K562 (cell line): ENCODE measurements at regions not wholly inside any gene's neighbourhood (a gene's known extent, or its start where the extent isn't known, plus 50 kb on each side); places are given as distances from the start of the nearest gene placed in this dataset.

Source experiments
- ATAC-seq: fragments of 200-7000 bp; cut with Tn5 transposase; 3 replicates; pipeline ENCODE4 v1.9.1; 2020; ENCODE audit warnings: moderate library complexity
- BruUV-seq: library from RNA; stranded (reverse); fragments of 400-500 nt; replicated peaks from 2 replicates; lab custom pipeline; 2021; lab: Mats Ljungman, UMichigan
- CTCF ChIA-PET: fragments of 300-600 bp; formaldehyde crosslinking; extraction: SDS; loops from one replicate; lab custom pipeline; 2021; ENCODE audit warnings: low intra/inter-chr PET ratio; lab: Yijun Ruan, JAX
- POLR2A ChIA-PET: fragments of 300-600, 350-650 bp; sonication (Branson Sonifier 250); formaldehyde crosslinking; extraction: SDS; loops from one replicate; lab custom pipeline; 2021; ENCODE audit warnings: antibody characterized with exemption, inconsistent platforms; lab: Yijun Ruan, JAX
- DNase-seq, 4 experiments: peaks; one replicate each; pipeline versions ENCODE4 v3.0.0 to v3.0.0-alpha.2; 2011 to 2018; ENCODE audit warnings: low spot score in 3 of 4, mixed read lengths in 3 of 4; ENCODE audit errors: extremely low read depth in 1 of 4
- FAIRE-seq: peaks from 2 replicates; lab custom pipeline; 2011; peaks lifted over from hg19 to GRCh38; lab: Jason Lieb, UNC
- H2AFZ ChIP-seq: 2 replicates; pipeline ENCODE4 v1.6.0; 2011; ENCODE audit warnings: low read depth, low read length, control low read depth, inconsistent platforms
- H3K27ac ChIP-seq: fragments of 200-600 bp; 3 replicates; pipeline ENCODE4 v1.8.0; 2011; ENCODE audit warnings: low read depth, mild to moderate bottlenecking, control low read depth, inconsistent platforms, low read length, moderate library complexity, mixed read lengths; ENCODE audit errors: extremely low read depth
- H3K27me3 ChIP-seq, 2 experiments: fragments of 300-600 bp in 1 of 2; 2 replicates in 1 of 2; 3 replicates in 1 of 2; pipeline versions ENCODE4 v1.6.0 to v1.8.0; 2011; ENCODE audit warnings: inconsistent platforms in 2 of 2, low read length in 2 of 2, mild to moderate bottlenecking in 1 of 2, mixed read lengths in 1 of 2, moderate library complexity in 1 of 2; ENCODE audit not compliant: control insufficient read depth in 2 of 2, insufficient read depth in 2 of 2
- H3K36me3 ChIP-seq: fragments of 300-600 bp; 3 replicates; pipeline ENCODE4 v1.8.0; 2011; ENCODE audit warnings: mild to moderate bottlenecking, low read length, inconsistent platforms; ENCODE audit not compliant: control insufficient read depth, insufficient read depth
- H3K4me1 ChIP-seq, 2 experiments: fragments of 200-600 bp in 1 of 2; replicated peaks in 1 of 2; 2 replicates in 1 of 2; 3 replicates in 1 of 2; pipeline versions ENCODE4 v1.5.1 to v1.8.0; 2011; ENCODE audit warnings: inconsistent platforms in 2 of 2, low read length in 2 of 2, mild to moderate bottlenecking in 1 of 2, mixed read lengths in 1 of 2, moderate library complexity in 1 of 2; ENCODE audit not compliant: control insufficient read depth in 2 of 2, insufficient read depth in 2 of 2
- H3K4me2 ChIP-seq: 2 replicates; pipeline ENCODE4 v1.6.1; 2011; ENCODE audit warnings: low read length, control low read depth, inconsistent platforms, mixed read lengths; ENCODE audit not compliant: insufficient read depth
- H3K4me3 ChIP-seq: fragments of 200-600 bp; sonication (generic), shearing (Covaris generic); 2 replicates; pipeline ENCODE4 v1.5.1; 2016; ENCODE audit warnings: control low read depth, inconsistent platforms
- H3K79me2 ChIP-seq: fragments of 200-600 bp; 3 replicates; pipeline ENCODE4 v1.8.0; 2011; ENCODE audit warnings: low read length, inconsistent platforms; ENCODE audit not compliant: control insufficient read depth, insufficient read depth
- H3K9ac ChIP-seq, 2 experiments: 2 replicates each; pipeline versions ENCODE4 v1.6.0 to v1.6.1; 2011; ENCODE audit warnings: low read depth in 2 of 2, low read length in 2 of 2, control low read depth in 1 of 2, inconsistent platforms in 1 of 2, mild to moderate bottlenecking in 1 of 2, mixed read lengths in 1 of 2; ENCODE audit not compliant: insufficient read depth in 1 of 2
- H3K9me1 ChIP-seq: one replicate; pipeline ENCODE4 v1.6.0; 2011; ENCODE audit warnings: inconsistent platforms, mild to moderate bottlenecking, low read length, moderate library complexity; ENCODE audit not compliant: control insufficient read depth, insufficient read depth
- H3K9me3 ChIP-seq: replicated peaks from 2 replicates; pipeline ENCODE4 v1.5.1; 2011; ENCODE audit warnings: low read depth, low read length, inconsistent platforms; ENCODE audit not compliant: control insufficient read depth, insufficient read depth
- H4K20me1 ChIP-seq: replicated peaks from 2 replicates; pipeline ENCODE4 v1.6.1; 2011; ENCODE audit warnings: low read length, inconsistent platforms, mixed read lengths; ENCODE audit not compliant: control insufficient read depth, insufficient read depth
- SRSF3 ChIP-seq: fragments of 200-400 bp; formaldehyde crosslinking; IDR thresholded peaks from 2 replicates; pipeline ENCODE4 v1.6.1; 2016; ENCODE audit warnings: mild to moderate bottlenecking, low read length, moderate library complexity; ENCODE audit not compliant: insufficient read depth
- TARDBP ChIP-seq: fragments of 450-650 bp; IDR thresholded peaks from 2 replicates; pipeline ENCODE4 v1.6.1; 2016
- ZNF311 ChIP-seq: fragments of 250-450 bp; sonication (Bioruptor Pico); IDR thresholded peaks from 2 replicates; pipeline ENCODE4 v1.4.0; 2020; ENCODE audit warnings: mild to moderate bottlenecking, moderate library complexity
- WGBS: fragments of 100-300 bp; shearing (Covaris generic); methylation state at CpG from one replicate; pipeline ENCODE4 v1.1.6; 2016; ENCODE audit warnings: low coverage, mixed read lengths; ENCODE audit not compliant: insufficient coverage; ENCODE audit errors: missing lambda C conversion rate; 5-methylcytosine and 5-hydroxymethylcytosine counted together
- in situ Hi-C: fragments of 300-500 bp; cut with MboI; formaldehyde crosslinking; loops from 4 replicates; pipeline ENCODE4 v1.15.0; 2018; ENCODE audit warnings: inconsistent platforms, mixed read lengths
- intact Hi-C: fragments of 100-400 bp; cut with micrococcal nuclease; formaldehyde crosslinking; loops from 2 replicates; pipeline ENCODE4 v1.14.2; 2022
- TF ChIP-seq, protein P1 (sequence below): fragments of 200-800 bp; sonication (Bioruptor generic); IDR thresholded peaks from 2 replicates; pipeline ENCODE4 v1.6.1; 2017; ENCODE audit warnings: missing genetic modification characterization, missing compliant biosample characterization
- TF ChIP-seq, protein P2 (sequence below): fragments of 450-650 bp; conservative IDR thresholded peaks from 2 replicates; pipeline ENCODE4 v1.6.1; 2016; ENCODE audit warnings: missing genetic modification characterization, low read depth, mild to moderate bottlenecking, missing compliant biosample characterization, moderate library complexity
- TF ChIP-seq, protein P3 (sequence below): sonication (generic); formaldehyde crosslinking; IDR thresholded peaks from 2 replicates; pipeline ENCODE4 v1.8.0; 2022; ENCODE audit warnings: missing genetic modification reagents, mild to moderate bottlenecking, moderate library complexity, borderline replicate concordance

DNA sequence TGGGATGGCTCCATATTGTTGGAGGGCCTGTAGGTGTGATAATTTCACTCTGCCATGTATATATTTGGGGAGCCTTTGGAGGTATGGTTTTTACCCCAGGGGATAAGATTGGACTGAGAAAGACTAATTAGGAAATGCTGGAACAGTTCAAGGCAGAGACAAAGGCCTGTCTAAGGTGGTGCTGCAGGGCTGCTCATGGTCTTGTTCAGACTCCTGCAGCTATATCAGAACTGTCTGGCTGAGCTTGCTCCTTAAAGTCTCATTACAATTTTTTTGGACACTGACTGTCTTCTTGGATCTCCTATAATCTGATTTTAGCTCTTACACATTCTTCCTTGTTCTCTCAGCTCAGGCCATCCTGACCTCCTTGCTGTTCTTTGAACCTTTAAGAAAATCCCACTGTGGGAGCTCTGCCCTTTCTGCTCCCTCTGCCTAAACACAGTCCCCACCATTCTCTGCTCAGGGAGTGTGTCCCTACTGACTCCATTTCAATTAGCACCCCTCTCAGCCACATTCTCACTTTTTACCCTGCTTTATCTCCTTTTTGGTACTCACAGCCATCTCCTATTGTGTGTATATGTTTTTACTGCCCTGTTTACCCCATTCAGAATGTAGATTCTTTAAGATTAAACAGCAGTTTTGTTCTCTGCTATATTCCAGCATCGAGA, 468.7 kb upstream of the FANCL start (continued):
- TF ChIP-seq TARDBP, result no peak

DNA sequence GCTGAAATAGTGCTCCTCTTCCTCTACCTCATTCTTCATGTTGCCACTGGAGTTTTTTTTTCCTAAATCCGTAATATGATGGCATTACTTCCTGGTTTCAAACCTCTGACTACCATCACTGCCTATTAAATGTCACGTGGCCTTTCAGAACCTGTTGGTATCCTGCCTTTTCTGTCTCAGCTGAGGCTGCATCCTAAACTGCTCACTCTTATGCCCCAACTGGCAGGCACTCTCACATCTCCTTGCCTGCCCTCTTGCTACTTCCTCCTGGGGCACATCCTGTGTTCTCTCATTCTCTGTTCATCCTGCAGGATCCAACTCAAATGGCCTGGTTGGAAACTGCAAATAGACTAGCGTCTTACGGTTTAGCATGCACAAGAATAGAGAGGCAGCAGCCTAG, 468.1 kb upstream of the FANCL start:
- in situ Hi-C loops, result no loop called here
- H3K27ac ChIP-seq, result peak overlapping the region; percentile 69
- CTCF ChIA-PET, result no interaction called here
- POLR2A ChIA-PET, result interaction anchor here (1.3 to 1.5 kb wide), 2 partner anchors 11 to 22 kb away, joined by 3 to 5 read pairs; no protein-coding TSS in a partner anchor
- no peaks in the 10 kb centered on the region for H3K9me3 ChIP-seq
- BruUV-seq, result no TSS peak
- no peaks in the 10 kb centered on the region for H3K79me2 ChIP-seq
- peaks cover 3 to 31% of the 10 kb centered on the region in 2 experiments; a peak in 4 of 5 replicates for H3K4me1 ChIP-seq
- no peaks in the 10 kb centered on the region for H3K36me3 ChIP-seq
- H3K9ac ChIP-seq, result no peak overlapping the region
- no peaks in the 10 kb centered on the region for H4K20me1 ChIP-seq
- no peaks in the 10 kb centered on the region for H3K9me1 ChIP-seq
- peak overlapping the region; percentile 90 for H2AFZ ChIP-seq
- H3K4me2 ChIP-seq, result no peak overlapping the region
- 42% methylated on average over 4 of the region's 4 CpGs for WGBS
- intact Hi-C loops, result loop anchor here (2.0 kb wide), 1 partner anchor 42 kb away; no protein-coding TSS in a partner anchor
- ATAC-seq (peak; percentile 21), FAIRE-seq (no peak), DNase-seq (peak in 2 of 4 experiments; percentile 17 to 36)
- no peaks in the 10 kb centered on the region for H3K27me3 ChIP-seq
- no peak overlapping the region for H3K4me3 ChIP-seq
- TF ChIP-seq ZNF311 (CRISPR knock-in tag) (0 out of 2 replicates have a peak, but pooled peaks have one; percentile 17), SRSF3 (no peak)
- TF ChIP-seq, protein P1, sequence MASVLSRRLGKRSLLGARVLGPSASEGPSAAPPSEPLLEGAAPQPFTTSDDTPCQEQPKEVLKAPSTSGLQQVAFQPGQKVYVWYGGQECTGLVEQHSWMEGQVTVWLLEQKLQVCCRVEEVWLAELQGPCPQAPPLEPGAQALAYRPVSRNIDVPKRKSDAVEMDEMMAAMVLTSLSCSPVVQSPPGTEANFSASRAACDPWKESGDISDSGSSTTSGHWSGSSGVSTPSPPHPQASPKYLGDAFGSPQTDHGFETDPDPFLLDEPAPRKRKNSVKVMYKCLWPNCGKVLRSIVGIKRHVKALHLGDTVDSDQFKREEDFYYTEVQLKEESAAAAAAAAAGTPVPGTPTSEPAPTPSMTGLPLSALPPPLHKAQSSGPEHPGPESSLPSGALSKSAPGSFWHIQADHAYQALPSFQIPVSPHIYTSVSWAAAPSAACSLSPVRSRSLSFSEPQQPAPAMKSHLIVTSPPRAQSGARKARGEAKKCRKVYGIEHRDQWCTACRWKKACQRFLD (CRISPR knock-in tag), result no peak
- TF ChIP-seq, protein P2, sequence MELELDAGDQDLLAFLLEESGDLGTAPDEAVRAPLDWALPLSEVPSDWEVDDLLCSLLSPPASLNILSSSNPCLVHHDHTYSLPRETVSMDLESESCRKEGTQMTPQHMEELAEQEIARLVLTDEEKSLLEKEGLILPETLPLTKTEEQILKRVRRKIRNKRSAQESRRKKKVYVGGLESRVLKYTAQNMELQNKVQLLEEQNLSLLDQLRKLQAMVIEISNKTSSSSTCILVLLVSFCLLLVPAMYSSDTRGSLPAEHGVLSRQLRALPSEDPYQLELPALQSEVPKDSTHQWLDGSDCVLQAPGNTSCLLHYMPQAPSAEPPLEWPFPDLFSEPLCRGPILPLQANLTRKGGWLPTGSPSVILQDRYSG (tag), result 0 out of 2 replicates have a peak, but pooled peaks have one; percentile 29
- TF ChIP-seq, protein P3, sequence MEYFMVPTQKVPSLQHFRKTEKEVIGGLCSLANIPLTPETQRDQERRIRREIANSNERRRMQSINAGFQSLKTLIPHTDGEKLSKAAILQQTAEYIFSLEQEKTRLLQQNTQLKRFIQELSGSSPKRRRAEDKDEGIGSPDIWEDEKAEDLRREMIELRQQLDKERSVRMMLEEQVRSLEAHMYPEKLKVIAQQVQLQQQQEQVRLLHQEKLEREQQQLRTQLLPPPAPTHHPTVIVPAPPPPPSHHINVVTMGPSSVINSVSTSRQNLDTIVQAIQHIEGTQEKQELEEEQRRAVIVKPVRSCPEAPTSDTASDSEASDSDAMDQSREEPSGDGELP (CRISPR knock-in tag), result no peak
